ENCODE measurements at regions not wholly inside any gene's neighbourhood (a gene's known extent, or its start where the extent isn't known, plus 50 kb on each side); places are given as distances from the start of the nearest gene placed in this dataset.

DNA sequence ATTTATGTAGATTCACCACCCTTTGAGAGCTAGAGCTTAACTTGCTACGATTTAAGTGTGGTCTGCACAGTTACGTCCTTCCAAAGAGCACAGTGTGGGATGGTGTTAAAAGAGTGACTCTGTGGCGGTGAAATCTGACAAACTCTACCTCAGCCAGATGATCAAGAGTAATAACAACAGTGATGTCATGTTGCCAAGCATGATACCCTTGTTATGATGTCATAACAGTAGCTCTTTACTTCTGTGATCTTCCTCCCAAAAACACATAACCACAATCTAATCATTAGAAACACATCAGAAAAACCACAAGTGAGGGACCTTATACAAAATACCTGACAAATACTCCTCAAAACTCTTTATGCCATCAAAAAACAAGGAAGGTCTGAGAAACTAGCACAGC, 649.3 kb downstream of the POM121L12 start:
- Histone ChIP-seq H3K27me3 (no peaks in the 10 kb centered on the region), H3K36me3 (no peaks in the 10 kb centered on the region), H3K4me3 (no peak overlapping the region), H3K4me1 (no peaks in the 10 kb centered on the region; a peak in 1 of 20 replicates), H3K27ac (no peak overlapping the region), H3K4me2 (no peak overlapping the region), H3K9ac (no peak overlapping the region), H4K20me1 (no peaks in the 10 kb centered on the region), H3K9me3 (replicated peaks in 1 of 11) (no peaks in the 10 kb centered on the region)
- no peak for TF ChIP-seq Cebpa-rat (IDR thresholded peaks at IDR 0.05)

DNA sequence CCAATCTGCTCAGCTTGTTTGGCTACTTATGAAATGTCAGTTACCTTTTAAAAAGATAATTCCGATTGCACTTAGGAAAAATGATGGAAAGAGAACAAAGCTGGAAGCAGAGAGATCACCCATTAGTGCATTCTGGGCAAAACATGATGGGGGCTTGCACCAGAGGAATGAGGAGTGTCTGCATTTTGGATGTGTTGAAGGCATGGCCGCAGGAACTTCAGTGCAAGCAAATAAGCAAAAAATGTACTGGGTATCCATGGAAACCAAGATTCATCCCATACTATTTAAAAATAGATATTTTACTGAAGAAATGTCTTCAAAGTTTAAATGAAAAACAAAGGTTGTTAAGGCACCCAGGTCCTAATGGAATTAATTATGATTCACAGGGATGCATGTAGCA, 655.0 kb downstream of the POM121L12 start:
- no peaks in the 10 kb centered on the region for H3K9me3 ChIP-seq (replicated peaks in 1 of 11)
- no peak overlapping the region for H3K4me3 ChIP-seq
- H3K27me3 ChIP-seq = no peaks in the 10 kb centered on the region
- no peaks in the 10 kb centered on the region for H3K36me3 ChIP-seq
- H4K20me1 ChIP-seq = no peaks in the 10 kb centered on the region
- H3K4me1 ChIP-seq = no peaks in the 10 kb centered on the region
- no peak for TF ChIP-seq Cebpa-rat (IDR thresholded peaks at IDR 0.05)
- H3K27ac ChIP-seq = no peak overlapping the region
- no peak overlapping the region for H3K4me2 ChIP-seq
- no peak overlapping the region for H3K9ac ChIP-seq

DNA sequence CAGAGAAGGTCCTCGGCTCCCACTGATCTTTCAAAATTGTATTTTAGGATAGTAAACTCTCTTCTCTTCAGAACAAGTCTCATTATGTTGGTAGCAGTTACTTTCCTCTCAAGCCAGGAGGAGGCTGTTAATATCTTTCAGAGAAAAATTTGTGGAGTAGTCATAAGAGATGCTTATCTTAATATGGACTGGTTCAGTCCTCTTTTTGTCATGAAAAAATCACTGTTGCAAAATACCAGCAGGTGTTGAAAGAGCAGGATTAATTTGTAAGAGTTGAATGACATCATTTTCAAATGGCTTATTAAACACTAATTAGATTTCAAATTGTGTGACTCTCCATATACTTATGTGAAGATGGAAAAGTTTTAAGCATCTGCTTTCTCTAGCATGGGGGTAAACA, 662.5 kb downstream of the POM121L12 start:
- no peak overlapping the region for H3K27ac ChIP-seq

DNA sequence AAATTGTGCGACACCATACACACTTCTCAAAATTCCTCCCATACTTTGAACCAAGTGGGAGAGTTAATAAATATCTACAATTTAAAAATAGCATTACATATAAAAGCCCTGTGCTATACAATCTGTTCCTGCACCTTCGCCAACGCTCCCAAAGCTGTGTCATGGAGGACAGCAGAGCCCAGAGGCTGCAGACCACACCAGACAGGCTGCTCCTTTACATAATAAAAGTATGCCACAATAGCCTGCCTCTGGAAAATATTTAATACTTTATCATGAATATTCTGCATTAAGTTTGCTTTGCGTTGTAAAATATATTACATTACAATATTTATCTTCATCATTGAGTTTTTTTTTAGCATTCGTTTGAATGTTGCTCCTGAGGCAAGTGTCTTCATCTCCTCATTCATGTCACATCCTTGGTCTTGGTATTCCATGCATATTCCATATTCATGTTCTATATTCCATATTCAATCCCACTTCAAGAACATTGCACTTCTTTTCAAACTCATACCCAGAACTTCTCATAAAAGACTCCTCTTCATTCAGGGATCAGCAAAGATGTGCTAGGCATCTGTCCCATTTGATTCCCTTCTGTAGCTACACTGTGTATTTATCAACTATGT, 663.9 kb downstream of the POM121L12 start:
- Histone ChIP-seq H3K4me2 (no peak overlapping the region), H3K9ac (no peak overlapping the region), H3K4me3 (no peak overlapping the region), H3K27me3 (no peaks in the 10 kb centered on the region), H3K4me1 (no peaks in the 10 kb centered on the region), H3K9me3 (replicated peaks in 1 of 11) (no peaks in the 10 kb centered on the region), H4K20me1 (no peaks in the 10 kb centered on the region), H3K36me3 (no peaks in the 10 kb centered on the region), H3K27ac (no peak overlapping the region)
- no peak for TF ChIP-seq Cebpa-rat (IDR thresholded peaks at IDR 0.05)

More for the DNA sequence above, 662.5 kb downstream of the POM121L12 start:
- no peaks in the 10 kb centered on the region for H3K4me1 ChIP-seq
- no peaks in the 10 kb centered on the region for H3K9me3 ChIP-seq (replicated peaks in 1 of 11)
- H3K27me3 ChIP-seq = no peaks in the 10 kb centered on the region
- H3K4me3 ChIP-seq = no peak overlapping the region
- no peak overlapping the region for H3K4me2 ChIP-seq
- H4K20me1 ChIP-seq = no peaks in the 10 kb centered on the region
- no peak for TF ChIP-seq Cebpa-rat (IDR thresholded peaks at IDR 0.05)
- no peak overlapping the region for H3K9ac ChIP-seq
- no peaks in the 10 kb centered on the region for H3K36me3 ChIP-seq

DNA sequence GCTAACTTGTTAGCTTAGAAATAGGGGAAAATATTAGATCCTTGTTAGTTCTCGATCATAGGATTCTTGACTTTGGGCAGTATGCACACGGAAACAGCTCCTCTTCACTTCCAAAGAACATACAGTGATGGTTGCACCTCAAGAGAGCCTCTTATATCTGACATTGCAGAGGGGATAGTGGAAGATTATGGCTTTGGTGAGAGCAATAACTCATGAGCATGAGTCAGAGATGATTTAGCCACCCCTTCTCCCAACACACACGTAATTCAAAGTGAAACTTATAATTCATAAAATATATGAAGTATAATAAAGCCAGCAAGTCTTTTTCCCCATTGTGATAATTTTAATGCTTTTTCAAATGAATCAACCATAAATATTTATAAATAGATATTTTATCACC, 683.7 kb downstream of the POM121L12 start:
- Histone ChIP-seq H3K27ac (no peak overlapping the region), H3K4me2 (no peak overlapping the region)

DNA sequence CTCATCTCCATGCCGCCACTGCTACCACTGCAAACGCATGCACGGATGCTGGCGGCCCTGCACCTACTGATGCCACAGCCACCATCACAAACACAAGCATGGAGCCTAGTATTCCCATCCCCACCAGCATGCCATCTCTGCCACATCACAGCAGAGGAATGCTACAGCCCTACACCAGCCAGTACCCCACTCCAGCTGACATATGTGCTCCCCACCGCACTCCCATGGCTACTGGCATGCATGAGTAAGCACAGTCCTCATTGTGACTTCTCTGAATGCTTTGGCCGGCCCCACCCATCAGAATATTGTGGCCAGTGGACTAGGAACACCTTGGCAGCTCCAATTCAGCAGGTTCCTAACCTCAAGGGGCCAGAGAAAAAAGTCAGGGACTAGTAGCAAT, 705.5 kb downstream of the POM121L12 start:
- H3K27ac ChIP-seq = no peak overlapping the region
- TF ChIP-seq Cebpa-rat (IDR thresholded peaks at IDR 0.05) = no peak
- H3K4me3 ChIP-seq = no peak overlapping the region
- peaks cover 0 to 4% (median 0%) of the 10 kb centered on the region in 10 experiments; a peak in 2 of 20 replicates for H3K4me1 ChIP-seq
- H4K20me1 ChIP-seq = no peaks in the 10 kb centered on the region
- H3K4me2 ChIP-seq = no peak overlapping the region
- no peaks in the 10 kb centered on the region for H3K36me3 ChIP-seq
- H3K9me3 ChIP-seq (replicated peaks in 1 of 11) = peaks cover 0 to 8% (median 0%) of the 10 kb centered on the region in 11 experiments; a peak in 3 of 22 replicates
- H3K27me3 ChIP-seq = no peaks in the 10 kb centered on the region
- no peak overlapping the region for H3K9ac ChIP-seq

More for the DNA sequence above, 683.7 kb downstream of the POM121L12 start:
- no peaks in the 10 kb centered on the region for H4K20me1 ChIP-seq
- no peak overlapping the region for H3K4me3 ChIP-seq
- H3K4me1 ChIP-seq = no peaks in the 10 kb centered on the region
- no peaks in the 10 kb centered on the region for H3K36me3 ChIP-seq
- H3K27me3 ChIP-seq = no peaks in the 10 kb centered on the region
- H3K9me3 ChIP-seq (replicated peaks in 1 of 11) = peaks cover 0 to 3% (median 0%) of the 10 kb centered on the region in 11 experiments; a peak in 1 of 22 replicates
- H3K9ac ChIP-seq = no peak overlapping the region
- TF ChIP-seq Cebpa-rat (IDR thresholded peaks at IDR 0.05) = no peak

DNA sequence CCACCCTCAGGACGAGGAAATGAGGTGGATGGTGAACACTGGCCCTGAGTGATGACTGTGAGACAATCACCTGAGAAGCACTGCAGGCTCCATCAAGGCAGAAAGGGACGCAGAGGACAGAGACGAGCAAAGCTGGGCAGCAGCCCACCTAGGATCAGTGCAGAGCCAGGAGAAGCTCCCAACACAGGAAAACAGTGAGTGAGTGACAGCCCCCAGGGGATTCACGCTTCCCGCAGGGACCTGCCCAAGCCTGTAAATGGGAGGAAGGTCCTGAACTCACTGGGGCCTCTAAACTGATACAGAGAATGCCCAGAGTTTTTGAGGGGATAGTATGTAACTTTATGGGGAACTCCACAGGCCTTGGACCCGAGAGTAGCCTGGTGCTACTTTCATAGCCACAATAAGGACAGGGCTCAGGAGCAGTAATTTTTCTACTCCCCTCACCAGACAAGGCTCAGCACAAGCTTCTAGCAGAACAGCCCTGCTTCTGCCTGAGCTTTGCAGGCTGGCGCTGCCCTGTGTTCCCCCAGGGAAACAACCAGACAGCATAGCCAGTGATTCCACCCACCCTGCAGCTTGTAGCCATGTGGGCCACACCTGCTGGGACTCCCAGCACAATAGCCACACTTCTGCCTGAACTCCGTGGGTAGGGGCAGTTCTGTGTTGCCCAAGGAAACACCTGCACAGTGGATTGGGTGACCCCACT, 708.4 kb downstream of the POM121L12 start:
- Histone ChIP-seq H3K9me3 (replicated peaks in 1 of 11) (peaks cover 0 to 6% (median 0%) of the 10 kb centered on the region in 11 experiments; a peak in 6 of 22 replicates), H3K9ac (no peak overlapping the region), H4K20me1 (no peaks in the 10 kb centered on the region), H3K36me3 (no peaks in the 10 kb centered on the region), H3K4me2 (no peak overlapping the region), H3K4me3 (no peak overlapping the region), H3K4me1 (peaks cover 0 to 4% (median 0%) of the 10 kb centered on the region in 10 experiments; a peak in 2 of 20 replicates), H3K27me3 (no peaks in the 10 kb centered on the region), H3K27ac (no peak overlapping the region)
- TF ChIP-seq Cebpa-rat (IDR thresholded peaks at IDR 0.05) = no peak

DNA sequence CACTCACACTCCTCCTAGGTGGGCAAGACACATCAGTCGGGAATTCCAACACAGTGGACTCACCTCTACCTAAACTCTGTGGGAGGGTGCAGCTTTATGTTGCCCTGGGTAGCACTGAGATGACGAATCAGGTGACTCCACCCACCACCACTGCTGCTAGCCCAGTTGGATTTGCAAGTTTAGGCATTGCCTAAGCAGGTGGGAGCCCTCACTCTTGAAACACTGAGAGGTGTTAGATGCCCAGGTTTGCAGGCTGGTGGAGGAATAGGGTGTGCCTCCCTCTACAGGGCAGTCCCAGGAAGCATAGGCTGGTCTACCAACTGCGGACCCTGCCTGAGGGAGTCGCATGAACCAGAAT, 708.9 kb downstream of the POM121L12 start:
- no peak overlapping the region for H3K27ac ChIP-seq
- H3K9me3 ChIP-seq (replicated peaks in 1 of 11) = peaks cover 0 to 5% (median 0%) of the 10 kb centered on the region in 11 experiments; a peak in 4 of 22 replicates
- no peak for TF ChIP-seq Cebpa-rat (IDR thresholded peaks at IDR 0.05)
- H3K4me3 ChIP-seq = no peak overlapping the region
- H3K4me1 ChIP-seq = peaks cover 0 to 4% (median 0%) of the 10 kb centered on the region in 10 experiments; a peak in 2 of 20 replicates
- no peaks in the 10 kb centered on the region for H3K36me3 ChIP-seq
- no peak overlapping the region for H3K9ac ChIP-seq
- no peaks in the 10 kb centered on the region for H4K20me1 ChIP-seq
- H3K4me2 ChIP-seq = no peak overlapping the region
- H3K27me3 ChIP-seq = no peaks in the 10 kb centered on the region

DNA sequence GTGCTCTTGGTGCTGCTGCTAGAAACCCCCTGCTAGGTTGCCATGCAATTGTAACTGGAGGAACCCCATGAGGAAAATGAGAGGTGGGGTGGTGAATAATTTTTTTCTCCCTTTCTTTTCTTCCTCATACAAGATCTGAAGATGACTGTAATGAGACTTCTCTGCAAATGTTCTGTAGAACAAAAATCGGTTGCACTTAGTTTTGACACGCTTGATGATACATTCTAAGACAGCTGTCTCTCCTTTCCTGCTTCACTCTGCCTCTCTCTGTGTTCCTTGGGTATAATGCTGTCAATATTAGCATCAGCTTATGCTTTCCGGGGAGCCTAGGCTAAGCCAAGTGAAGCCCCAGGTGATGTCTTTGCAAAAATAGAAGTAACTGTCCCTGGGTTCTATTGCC, 721.5 kb downstream of the POM121L12 start:
- H3K9me3 ChIP-seq (replicated peaks in 1 of 11) = no peaks in the 10 kb centered on the region
- no peaks in the 10 kb centered on the region for H3K4me1 ChIP-seq
- H4K20me1 ChIP-seq = no peaks in the 10 kb centered on the region
- no peak overlapping the region for H3K4me3 ChIP-seq
- no peaks in the 10 kb centered on the region for H3K36me3 ChIP-seq
- H3K27ac ChIP-seq = no peak overlapping the region
- H3K27me3 ChIP-seq = no peaks in the 10 kb centered on the region
- TF ChIP-seq Cebpa-rat (IDR thresholded peaks at IDR 0.05) = no peak
- H3K9ac ChIP-seq = no peak overlapping the region
- no peak overlapping the region for H3K4me2 ChIP-seq

DNA sequence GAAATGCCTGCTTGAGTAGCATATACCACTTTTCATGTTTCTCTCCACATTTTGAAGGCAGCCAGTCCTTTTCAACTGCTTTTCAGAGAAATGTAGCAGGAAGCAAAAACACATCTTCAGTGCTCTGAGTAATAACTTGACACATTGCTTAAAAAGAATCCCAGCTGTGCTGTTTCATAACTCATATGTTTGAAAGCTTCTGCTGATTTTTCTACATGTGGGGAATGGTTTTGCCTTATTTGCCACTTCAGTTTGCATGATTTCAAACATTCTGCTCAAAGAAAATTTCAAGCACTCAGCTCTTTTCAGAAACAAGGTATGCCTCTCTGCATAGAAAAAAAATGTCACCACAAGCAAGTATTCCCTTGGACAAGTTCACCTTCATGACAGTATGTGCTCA, 732.8 kb downstream of the POM121L12 start:
- Histone ChIP-seq H3K36me3 (no peaks in the 10 kb centered on the region), H3K4me1 (no peaks in the 10 kb centered on the region), H3K9ac (no peak overlapping the region), H3K27ac (no peak overlapping the region), H3K4me3 (no peak overlapping the region), H3K4me2 (no peak overlapping the region), H3K9me3 (replicated peaks in 1 of 11) (no peaks in the 10 kb centered on the region), H3K27me3 (no peaks in the 10 kb centered on the region), H4K20me1 (no peaks in the 10 kb centered on the region)
- TF ChIP-seq Cebpa-rat (IDR thresholded peaks at IDR 0.05) = no peak

Data from BLaER1 treated with 17β-estradiol and CSF1 and Interleukin-3, amounts not matched to agents 10 nM and 100 nM (cell line).